ENCODE measurements at regions not wholly inside any gene's neighbourhood (a gene's known extent, or its start where the extent isn't known, plus 50 kb on each side); places are given as distances from the start of the nearest gene placed in this dataset.

DNA sequence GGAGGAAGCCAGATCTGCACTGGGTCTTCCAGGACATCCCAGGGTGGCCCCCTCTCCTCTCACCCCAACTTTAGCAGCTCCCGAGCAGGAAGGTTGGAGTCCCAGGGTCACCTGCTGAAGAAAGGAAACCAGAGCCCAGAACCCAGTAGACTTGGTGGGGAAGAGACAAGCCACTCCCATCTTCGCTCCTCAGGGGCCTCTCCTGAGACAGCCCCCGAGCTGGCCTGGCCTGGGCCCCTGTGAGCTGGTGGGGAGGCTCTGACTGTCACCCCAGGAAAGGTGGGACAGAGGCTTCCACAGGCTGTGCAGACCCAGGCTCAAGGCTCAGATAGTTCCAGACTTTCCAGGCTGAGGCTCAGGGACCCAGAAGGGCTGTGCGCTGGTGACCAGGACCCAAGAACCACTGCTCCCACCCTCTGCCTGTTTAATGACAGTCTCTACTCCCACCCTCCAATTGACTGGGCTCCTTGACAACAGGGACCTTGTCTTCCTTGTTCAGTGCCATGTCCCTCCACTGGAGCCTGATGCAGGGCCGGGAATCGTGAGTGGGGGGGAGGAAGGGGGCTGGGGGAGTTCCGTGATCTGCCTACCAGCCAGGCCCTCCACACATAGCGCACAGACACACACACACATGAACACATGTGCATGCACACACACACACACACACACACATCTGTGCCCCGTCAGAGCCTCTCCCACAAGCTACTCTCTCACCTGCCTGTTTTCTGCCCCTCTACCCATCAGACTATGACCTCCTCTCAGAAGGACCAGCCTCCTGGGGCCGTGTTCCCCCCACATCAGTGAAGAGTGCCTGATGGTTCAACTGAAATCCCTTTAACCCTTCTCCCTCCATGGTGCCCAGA lies 401.2 kb downstream of the MATN1 start:
- ATAC-seq: no peak

DNA sequence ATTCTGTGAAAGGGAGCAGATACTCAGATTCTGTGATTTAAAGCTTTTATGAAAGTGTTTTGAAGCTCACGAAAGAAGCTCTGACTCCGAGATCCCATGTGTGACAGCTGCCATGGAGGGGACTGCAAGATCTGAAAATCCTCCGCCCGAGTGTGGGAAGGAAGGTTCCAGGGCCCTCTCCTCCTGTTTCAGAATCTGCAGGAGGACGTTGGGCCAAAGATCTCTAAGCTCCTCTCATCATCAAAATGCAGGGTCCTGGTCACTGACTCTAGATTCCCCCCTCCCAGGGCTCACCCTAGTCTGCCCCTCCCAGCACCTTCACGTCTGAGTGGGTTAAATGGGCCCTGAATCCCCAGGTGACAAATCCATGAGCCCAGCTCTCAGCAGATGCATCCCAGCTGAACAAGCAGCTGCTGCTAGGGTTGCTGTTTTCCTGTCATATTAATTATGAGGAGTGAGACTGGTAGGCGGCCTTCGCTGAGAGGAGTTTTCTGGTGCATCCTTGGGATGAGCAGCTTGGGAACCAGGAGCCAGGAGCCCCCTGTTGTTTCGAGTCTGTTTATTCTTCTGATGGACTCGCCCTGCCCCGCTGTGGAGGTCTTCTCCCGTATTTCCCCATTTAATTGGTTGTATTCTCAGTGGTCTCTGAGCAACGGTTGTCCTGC lies 402.0 kb downstream of the MATN1 start:
- H3K9me3 ChIP-seq: peaks cover 0 to 3% (median 0%) of the 10 kb centered on the region in 3 donors
- TF ChIP-seq, protein P1, sequence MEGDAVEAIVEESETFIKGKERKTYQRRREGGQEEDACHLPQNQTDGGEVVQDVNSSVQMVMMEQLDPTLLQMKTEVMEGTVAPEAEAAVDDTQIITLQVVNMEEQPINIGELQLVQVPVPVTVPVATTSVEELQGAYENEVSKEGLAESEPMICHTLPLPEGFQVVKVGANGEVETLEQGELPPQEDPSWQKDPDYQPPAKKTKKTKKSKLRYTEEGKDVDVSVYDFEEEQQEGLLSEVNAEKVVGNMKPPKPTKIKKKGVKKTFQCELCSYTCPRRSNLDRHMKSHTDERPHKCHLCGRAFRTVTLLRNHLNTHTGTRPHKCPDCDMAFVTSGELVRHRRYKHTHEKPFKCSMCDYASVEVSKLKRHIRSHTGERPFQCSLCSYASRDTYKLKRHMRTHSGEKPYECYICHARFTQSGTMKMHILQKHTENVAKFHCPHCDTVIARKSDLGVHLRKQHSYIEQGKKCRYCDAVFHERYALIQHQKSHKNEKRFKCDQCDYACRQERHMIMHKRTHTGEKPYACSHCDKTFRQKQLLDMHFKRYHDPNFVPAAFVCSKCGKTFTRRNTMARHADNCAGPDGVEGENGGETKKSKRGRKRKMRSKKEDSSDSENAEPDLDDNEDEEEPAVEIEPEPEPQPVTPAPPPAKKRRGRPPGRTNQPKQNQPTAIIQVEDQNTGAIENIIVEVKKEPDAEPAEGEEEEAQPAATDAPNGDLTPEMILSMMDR (IDR thresholded peaks at IDR 0.05): no peak
- TF ChIP-seq EP300 (IDR thresholded peaks at IDR 0.05) (no peak), POLR2AphosphoS5 (IDR thresholded peaks at IDR 0.05) (no peak), POLR2A (IDR thresholded peaks at IDR 0.05) (no peak)
- no peaks in the 10 kb centered on the region for H3K36me3 ChIP-seq
- peaks cover 84% of the 10 kb centered on the region for H3K27me3 ChIP-seq
- H3K27ac ChIP-seq: no peak overlapping the region
- 45 to 53% methylated on average over 5 to 9 of the region's 13 CpGs for WGBS, 2 donors (ENCODE audit: low coverage in 1 of 2)
- no peak overlapping the region for H3K4me3 ChIP-seq
- no peak for ATAC-seq
- no peaks in the 10 kb centered on the region for H3K4me1 ChIP-seq

More for the DNA sequence above, 401.2 kb downstream of the MATN1 start:
- H3K27ac ChIP-seq: no peak overlapping the region
- no peak overlapping the region for H3K4me3 ChIP-seq
- H3K36me3 ChIP-seq: no peaks in the 10 kb centered on the region
- TF ChIP-seq EP300 (IDR thresholded peaks at IDR 0.05) (no peak), POLR2AphosphoS5 (IDR thresholded peaks at IDR 0.05) (no peak), POLR2A (IDR thresholded peaks at IDR 0.05) (no peak)
- TF ChIP-seq, protein P1 (IDR thresholded peaks at IDR 0.05): no peak
- H3K27me3 ChIP-seq: peaks cover 76% of the 10 kb centered on the region
- no peaks in the 10 kb centered on the region for H3K4me1 ChIP-seq
- H3K9me3 ChIP-seq: no peaks in the 10 kb centered on the region
- 48 to 71% methylated on average over 2 to 4 of the region's 10 CpGs for WGBS, 2 donors (ENCODE audit: low coverage in 1 of 2)

DNA sequence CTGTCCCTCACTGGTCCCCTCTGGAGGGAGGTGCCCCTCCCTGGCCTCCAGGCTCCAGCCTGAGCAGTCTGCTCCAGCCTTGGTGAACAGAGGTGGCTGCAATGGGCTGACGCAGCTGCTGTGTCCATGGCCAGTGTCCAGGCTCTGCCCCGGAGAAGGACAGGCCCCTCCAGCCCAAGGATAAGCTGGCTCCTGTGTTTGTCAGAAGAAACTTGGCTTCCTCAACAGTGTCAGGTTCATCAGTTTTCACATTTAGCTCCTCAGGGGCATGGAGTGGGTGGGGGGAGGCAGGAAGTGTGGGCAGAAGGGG lies 402.8 kb downstream of the MATN1 start:
- H3K9me3 ChIP-seq: peaks cover 0 to 11% (median 0%) of the 10 kb centered on the region in 3 donors
- no peak overlapping the region for H3K27ac ChIP-seq
- TF ChIP-seq EP300 (IDR thresholded peaks at IDR 0.05) (no peak), POLR2A (IDR thresholded peaks at IDR 0.05) (no peak), POLR2AphosphoS5 (IDR thresholded peaks at IDR 0.05) (no peak)
- TF ChIP-seq, protein P1 (IDR thresholded peaks at IDR 0.05): no peak
- H3K4me1 ChIP-seq: no peaks in the 10 kb centered on the region
- no CpG with 5 or more reads among the region's 2 CpGs for WGBS, 2 donors (ENCODE audit: low coverage in 1 of 2)
- no peak overlapping the region for H3K4me3 ChIP-seq
- peaks cover 90% of the 10 kb centered on the region for H3K27me3 ChIP-seq
- no peaks in the 10 kb centered on the region for H3K36me3 ChIP-seq
- no peak for ATAC-seq

DNA sequence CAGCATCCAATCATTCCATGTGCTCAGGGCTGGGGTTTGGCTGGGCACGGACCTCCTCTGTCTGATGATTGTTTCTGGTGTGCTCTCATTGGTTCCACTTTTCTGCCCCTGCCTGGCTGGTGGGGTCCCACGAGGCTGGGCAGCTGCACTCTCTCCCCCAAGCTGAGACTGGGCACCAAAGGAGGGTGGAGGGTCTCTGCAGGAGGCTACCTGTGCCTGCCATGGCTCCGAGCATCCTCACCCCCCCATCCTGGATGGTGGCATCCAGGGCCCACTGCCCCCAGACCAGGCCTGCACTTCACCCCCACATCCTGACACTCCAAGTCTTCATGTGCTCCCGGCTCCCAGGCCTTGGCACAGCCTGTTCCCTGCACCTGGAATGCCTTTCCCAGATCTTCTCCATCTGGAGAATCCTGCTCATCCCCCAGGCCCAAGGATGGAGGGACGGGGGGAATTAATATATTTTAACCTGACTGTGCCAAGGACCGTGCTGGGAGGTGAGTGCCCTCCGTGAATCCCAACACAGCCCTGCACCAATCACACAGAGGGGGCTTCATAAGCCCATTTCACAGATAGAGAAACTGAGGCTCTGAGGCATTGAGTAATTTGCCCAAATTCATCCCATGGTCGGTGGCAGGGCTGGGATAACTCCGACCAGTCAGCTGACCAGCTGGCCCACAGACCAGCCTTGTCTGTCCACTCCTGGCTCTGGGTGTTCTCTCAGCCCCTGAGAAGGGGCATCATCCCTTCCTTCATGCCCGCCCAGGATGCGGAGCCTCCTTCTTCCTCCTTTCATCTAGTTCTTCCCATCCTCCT lies 403.4 kb downstream of the MATN1 start:
- Histone ChIP-seq H3K27ac (no peak overlapping the region), H3K36me3 (no peaks in the 10 kb centered on the region), H3K4me1 (no peaks in the 10 kb centered on the region), H3K27me3 (peaks cover 90% of the 10 kb centered on the region), H3K9me3 (peaks cover 0 to 11% (median 0%) of the 10 kb centered on the region in 3 donors), H3K4me3 (no peak overlapping the region)
- ATAC-seq: no peak
- TF ChIP-seq POLR2AphosphoS5 (IDR thresholded peaks at IDR 0.05) (no peak), POLR2A (IDR thresholded peaks at IDR 0.05) (no peak), EP300 (IDR thresholded peaks at IDR 0.05) (no peak)
- TF ChIP-seq, protein P1 (IDR thresholded peaks at IDR 0.05): no peak
- WGBS, 2 donors (ENCODE audit: low coverage in 1 of 2): 43 to 93% methylated on average over 2 of the region's 11 CpGs
